Heart right ventricle (tissue), 16 donors: ENCODE measurements at regions not wholly inside any gene's neighbourhood (a gene's known extent, or its start where the extent isn't known, plus 50 kb on each side); places are given as distances from the start of the nearest gene placed in this dataset.

Source experiments
- ATAC-seq, 8 donors: fragments of 200-7000 bp; cut with Tn5 transposase; one replicate each; pipeline ENCODE4 v1.9.1; 2020; ENCODE audit warnings: mild to moderate bottlenecking in 8 of 8, moderate library complexity in 8 of 8, moderate number of reproducible peaks in 1 of 8
- DNase-seq, 2 donors: peaks; one replicate each; pipeline ENCODE4 v3.0.0-alpha.2; 2020
- H3K27ac ChIP-seq, 10 donors: fragments of 200-600 bp; sonication (generic) in 2 of 10; one replicate each; pipeline versions ENCODE4 v1.5.0 to v1.8.0; 2020 to 2022; ENCODE audit warnings: mild to moderate bottlenecking in 3 of 10
- H3K27me3 ChIP-seq, 7 donors: fragments of 200-600 bp; one replicate each; pipeline ENCODE4 v1.8.0; 2021 to 2022; ENCODE audit warnings: mild to moderate bottlenecking in 2 of 7
- H3K36me3 ChIP-seq, 9 donors: fragments of 200-600 bp; sonication (generic) in 1 of 9; one replicate each; pipeline versions ENCODE4 v1.5.0 to v1.8.0; 2020 to 2022; ENCODE audit warnings: mild to moderate bottlenecking in 2 of 9
- H3K4me1 ChIP-seq, 9 donors: fragments of 200-600 bp; sonication (generic) in 1 of 9; one replicate each; pipeline versions ENCODE4 v1.5.0 to v1.8.0; 2020 to 2022; ENCODE audit warnings: mild to moderate bottlenecking in 4 of 9
- H3K4me3 ChIP-seq, 10 donors: fragments of 200-600 bp; sonication (generic) in 2 of 10; one replicate each; pipeline versions ENCODE4 v1.5.0 to v1.8.0; 2020 to 2022; ENCODE audit warnings: mild to moderate bottlenecking in 7 of 10, moderate library complexity in 2 of 10
- H3K9me3 ChIP-seq, 11 donors: fragments of 200-600 bp in 10 of 11; sonication (generic) in 2 of 11; one replicate each; pipeline versions ENCODE4 v1.5.0 to v1.8.0; 2013 to 2022; ENCODE audit warnings: mild to moderate bottlenecking in 2 of 11, control low read depth in 1 of 11, moderate library complexity in 1 of 11
- WGBS, 2 donors: extraction: QIAGEN DNeasy Blood & Tissue Kit; methylation state at CpG; one replicate each; pipeline ENCODE4 v1.1.7; 2013; ENCODE audit warnings: inconsistent platforms in 1 of 2; 5-methylcytosine and 5-hydroxymethylcytosine counted together
- intact Hi-C, 10 donors: fragments of 100-400 bp; cut with DNase I; formaldehyde crosslinking; loops; one replicate each; pipeline versions ENCODE4 v1.11.1 to v1.14.2; 2022
- TF ChIP-seq, protein P1 (sequence below), 9 donors: fragments of 200-600 bp; sonication (generic) in 2 of 9; IDR thresholded peaks; one replicate each; pipeline versions ENCODE4 v1.5.0 to v1.8.0; 2021 to 2022; ENCODE audit warnings: antibody characterized with exemption in 9 of 9, mild to moderate bottlenecking in 5 of 9, moderate library complexity in 1 of 9
- donor health status: Arrhythmogenic right ventricular cardiomyopathy.
- donor health status: ischemic (EF 13 %, LVEDD 7.1; RV severe dilation, severe dysfunction).
- donor health status: healthy with polysubstance abuse.
- donor health status: DM: no; HTN: yes; CAD: no.
- donor health status: DM: no; HTN: no; CAD: no.
- donor health status: ischemic (EF 25% LVEDD 6.9; RV normal size, moderate dysfunction).
- donor health status: ischemic (EF 25% LVEDD 5.7; RV mildly dilated, moderate dysfunction).
- donor health status: healthy.
- donor health status: DM: yes; HTN: yes; CAD: no.
- donor health status: Ischemic cardiomyopathy.
- donor health status: ischemic (EF 35%, LVEDD 5.7; RV mildly dilated, moderate dysfunction).
- donor health status: nonischemic (EF 11% LVEDD 7.7; RV severe dilation, severe dysfunction).
- donor health status: DM: yes; HTN: yes; CAD: no.
- donor health status: PGD.
- donor health status: ischemic (EF 29% LVEDD 5.4; RV normal size, mild dysfunction).
- donor health status: nonischemic (EF 23%, LVEDD 6.1; RV moderate dilation, normal function).

DNA sequence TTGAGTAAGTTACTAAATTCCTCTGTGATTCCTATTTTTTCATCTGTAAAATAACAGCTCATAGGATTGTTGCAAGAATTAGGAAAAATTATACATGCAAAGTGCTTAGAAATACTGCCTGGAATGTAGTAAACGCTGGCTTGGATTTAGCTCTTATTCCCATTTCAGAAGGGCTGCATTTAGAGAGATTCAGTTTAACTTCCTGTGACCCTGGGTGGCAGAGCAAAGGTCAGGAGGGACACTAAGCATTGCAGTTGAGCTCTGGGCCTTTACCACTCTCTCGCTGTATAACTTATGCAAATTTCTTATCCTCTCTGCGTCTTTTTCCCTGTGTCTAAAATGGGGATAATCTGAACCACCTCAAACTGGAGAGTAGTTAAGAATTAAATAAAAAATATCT lies 241.0 kb upstream of the POU3F1 start:
- Histone ChIP-seq H3K27me3 (peaks cover 0 to 41% (median 11%) of the 10 kb centered on the region in 7 donors), H3K4me1 (peaks cover 0 to 12% (median 0%) of the 10 kb centered on the region in 9 donors), H3K27ac (no peak overlapping the region), H3K36me3 (no peaks in the 10 kb centered on the region), H3K9me3 (no peaks in the 10 kb centered on the region), H3K4me3 (no peak overlapping the region)
- ATAC-seq, result no peak
- TF ChIP-seq, protein P1, sequence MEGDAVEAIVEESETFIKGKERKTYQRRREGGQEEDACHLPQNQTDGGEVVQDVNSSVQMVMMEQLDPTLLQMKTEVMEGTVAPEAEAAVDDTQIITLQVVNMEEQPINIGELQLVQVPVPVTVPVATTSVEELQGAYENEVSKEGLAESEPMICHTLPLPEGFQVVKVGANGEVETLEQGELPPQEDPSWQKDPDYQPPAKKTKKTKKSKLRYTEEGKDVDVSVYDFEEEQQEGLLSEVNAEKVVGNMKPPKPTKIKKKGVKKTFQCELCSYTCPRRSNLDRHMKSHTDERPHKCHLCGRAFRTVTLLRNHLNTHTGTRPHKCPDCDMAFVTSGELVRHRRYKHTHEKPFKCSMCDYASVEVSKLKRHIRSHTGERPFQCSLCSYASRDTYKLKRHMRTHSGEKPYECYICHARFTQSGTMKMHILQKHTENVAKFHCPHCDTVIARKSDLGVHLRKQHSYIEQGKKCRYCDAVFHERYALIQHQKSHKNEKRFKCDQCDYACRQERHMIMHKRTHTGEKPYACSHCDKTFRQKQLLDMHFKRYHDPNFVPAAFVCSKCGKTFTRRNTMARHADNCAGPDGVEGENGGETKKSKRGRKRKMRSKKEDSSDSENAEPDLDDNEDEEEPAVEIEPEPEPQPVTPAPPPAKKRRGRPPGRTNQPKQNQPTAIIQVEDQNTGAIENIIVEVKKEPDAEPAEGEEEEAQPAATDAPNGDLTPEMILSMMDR (IDR thresholded peaks at IDR 0.05), result no peak
- 55 to 60% methylated on average over 3 of the region's 3 CpGs for WGBS, 2 donors
- no peak for DNase-seq
- intact Hi-C loops, result no loop called here

DNA sequence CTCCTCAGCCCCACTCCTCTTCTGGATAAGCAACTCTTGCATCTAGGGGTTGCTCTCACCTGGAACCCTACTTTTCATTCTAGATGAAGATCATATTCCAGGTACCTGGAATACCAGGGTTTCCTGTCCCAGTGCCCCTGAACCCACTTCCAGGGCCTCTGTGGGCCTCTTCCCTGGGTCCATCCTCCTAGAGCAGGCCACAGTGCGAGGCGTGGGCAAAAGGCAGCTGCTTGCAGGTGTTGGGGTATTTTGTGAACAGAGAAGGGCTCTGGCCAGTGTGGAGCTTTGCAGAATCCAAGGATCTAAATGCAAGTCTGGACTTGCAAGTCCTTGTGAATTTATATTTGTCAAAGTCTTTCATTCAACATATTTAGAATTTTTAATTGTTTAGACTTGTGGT lies 240.4 kb upstream of the POU3F1 start:
- TF ChIP-seq, protein P1 (IDR thresholded peaks at IDR 0.05), result no peak
- Histone ChIP-seq H3K9me3 (no peaks in the 10 kb centered on the region), H3K4me1 (peaks cover 0 to 7% (median 0%) of the 10 kb centered on the region in 9 donors), H3K36me3 (no peaks in the 10 kb centered on the region), H3K27me3 (peaks cover 0 to 36% (median 11%) of the 10 kb centered on the region in 7 donors), H3K4me3 (no peak overlapping the region), H3K27ac (no peak overlapping the region)
- DNase-seq, result no peak
- 95 to 98% methylated on average over 2 of the region's 2 CpGs for WGBS, 2 donors
- ATAC-seq, result no peak
- intact Hi-C loops, result no loop called here

DNA sequence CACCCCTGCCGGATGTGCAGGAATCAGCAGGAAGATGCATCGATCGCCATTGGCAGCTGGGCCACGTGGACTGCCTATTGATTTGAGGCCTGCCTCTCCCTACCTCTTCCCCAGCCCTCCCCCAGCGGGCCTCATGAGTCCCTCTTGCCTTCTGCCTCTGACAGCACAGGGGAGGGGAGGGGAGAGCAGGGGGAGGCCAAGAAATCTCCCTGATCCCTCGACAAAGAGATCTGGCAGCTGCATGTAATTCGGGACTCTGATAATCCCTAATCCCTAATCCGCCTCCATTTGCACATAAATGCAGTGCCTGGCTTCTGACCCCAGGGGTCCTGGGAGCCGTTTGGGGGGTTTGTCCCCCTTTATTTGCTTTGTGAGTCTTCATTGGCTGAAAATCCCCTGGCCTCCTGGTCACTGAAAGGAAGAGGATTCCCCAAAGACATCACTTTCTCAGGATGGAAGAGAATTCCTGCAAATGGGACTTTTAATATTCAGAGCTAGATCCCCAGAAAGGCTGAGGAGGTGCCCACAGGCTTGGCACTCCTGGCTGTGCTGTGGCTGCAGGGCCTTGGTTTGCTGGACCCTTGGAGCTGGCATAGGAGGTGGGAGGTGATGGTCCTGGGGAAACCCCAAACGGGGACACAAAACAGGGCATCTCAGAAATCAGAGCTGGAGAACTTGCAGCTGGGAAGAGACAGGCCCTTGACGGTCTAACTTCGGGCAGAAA lies 239.4 kb upstream of the POU3F1 start:
- H3K9me3 ChIP-seq, result peaks cover 0 to 2% (median 0%) of the 10 kb centered on the region in 11 donors
- H3K4me1 ChIP-seq, result peaks cover 0 to 3% (median 0%) of the 10 kb centered on the region in 9 donors
- TF ChIP-seq, protein P1 (IDR thresholded peaks at IDR 0.05), result no peak
- no peak overlapping the region for H3K4me3 ChIP-seq
- no peak overlapping the region for H3K27ac ChIP-seq
- intact Hi-C loops, result no loop called here
- WGBS, 2 donors, result 44 to 45% methylated on average over 12 of the region's 12 CpGs
- ATAC-seq, result no peak
- peaks cover 0 to 35% (median 10%) of the 10 kb centered on the region in 7 donors for H3K27me3 ChIP-seq
- no peak for DNase-seq
- no peaks in the 10 kb centered on the region for H3K36me3 ChIP-seq

DNA sequence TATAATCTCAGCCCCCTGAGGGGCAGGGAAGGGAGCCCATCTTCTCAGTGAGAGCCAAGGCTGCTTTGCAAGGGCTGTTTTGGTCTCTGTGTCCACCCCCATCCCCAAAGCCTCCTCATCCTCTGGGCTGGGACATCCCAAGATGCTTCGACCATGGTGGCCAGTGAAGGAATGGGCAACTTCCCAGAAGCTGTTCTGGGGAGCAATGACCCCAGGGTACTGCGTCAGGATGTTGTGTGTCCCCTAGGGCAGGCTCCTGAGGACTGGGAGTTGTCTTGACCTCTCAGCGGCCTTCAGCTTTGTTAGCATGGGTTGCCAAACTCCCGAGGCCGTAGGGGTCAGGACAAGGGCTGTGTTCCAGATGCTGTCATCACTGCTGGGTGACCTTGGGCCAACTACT lies 238.4 kb upstream of the POU3F1 start:
- DNase-seq, result peak in 1 of 2 donors; percentile 23
- H3K9me3 ChIP-seq, result peaks cover 0 to 4% (median 0%) of the 10 kb centered on the region in 11 donors

More for the DNA sequence above, 238.4 kb upstream of the POU3F1 start:
- no peak overlapping the region for H3K27ac ChIP-seq
- intact Hi-C loops, result no loop called here
- ATAC-seq, result peak in 2 of 8 donors; percentile 16 to 52
- H3K4me3 ChIP-seq, result no peak overlapping the region
- TF ChIP-seq, protein P1 (IDR thresholded peaks at IDR 0.05), result no peak
- H3K4me1 ChIP-seq, result peaks cover 0 to 3% (median 0%) of the 10 kb centered on the region in 9 donors
- H3K27me3 ChIP-seq, result peaks cover 0 to 38% (median 14%) of the 10 kb centered on the region in 7 donors
- no peaks in the 10 kb centered on the region for H3K36me3 ChIP-seq
- WGBS, 2 donors, result 41 to 45% methylated on average over 5 of the region's 5 CpGs
